Lower leg skin (tissue), 3 donors: ENCODE measurements at regions not wholly inside any gene's neighbourhood (a gene's known extent, or its start where the extent isn't known, plus 50 kb on each side); places are given as distances from the start of the nearest gene placed in this dataset.

Experiments used
- CTCF ChIP-seq, 3 donors: fragments of 450-650 bp; IDR thresholded peaks; one replicate each; pipeline ENCODE4 v1.5.1; 2016; ENCODE audit warnings: antibody characterized with exemption in 3 of 3, mild to moderate bottlenecking in 3 of 3, moderate library complexity in 2 of 3
- POLR2A ChIP-seq, 2 donors: fragments of 450-650 bp; IDR thresholded peaks; one replicate each; pipeline ENCODE4 v1.6.1; 2016 to 2017; ENCODE audit warnings: antibody characterized with exemption in 2 of 2, mild to moderate bottlenecking in 1 of 2, moderate library complexity in 1 of 2

DNA sequence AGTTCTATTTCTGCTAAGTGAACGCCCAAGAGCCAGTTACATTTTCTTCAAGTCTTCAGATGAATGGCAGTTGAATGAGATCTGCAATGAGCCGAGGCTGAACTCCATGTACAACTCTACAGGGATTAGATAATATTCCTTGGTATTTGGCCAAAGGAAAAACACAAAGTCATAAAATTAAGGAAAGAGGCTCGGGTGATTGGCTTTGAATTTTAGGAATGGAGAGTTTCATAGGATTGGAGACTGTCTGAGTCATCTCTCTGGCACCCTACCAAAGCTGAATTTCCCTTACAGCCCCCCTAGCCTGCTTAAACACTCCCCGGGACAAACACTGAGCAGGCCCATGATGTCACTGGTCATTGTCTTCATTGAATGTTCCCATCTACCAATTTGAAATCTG lies 188.0 kb upstream of the C1QTNF7 start:
- no peak for TF ChIP-seq CTCF (IDR thresholded peaks at IDR 0.05)
- TF ChIP-seq POLR2A (IDR thresholded peaks at IDR 0.05) = no peak
